Neural progenitor cell (in vitro differentiated cells): ENCODE measurements at regions not wholly inside any gene's neighbourhood (a gene's known extent, or its start where the extent isn't known, plus 50 kb on each side); places are given as distances from the start of the nearest gene placed in this dataset.

Experiments
- DNase-seq: peaks from one replicate; pipeline ENCODE4 v3.0.0-alpha.2; 2016; ENCODE audit warnings: low spot score
- H2AFZ ChIP-seq: fragments of 200-600 bp; sonication (generic); replicated peaks from 2 replicates; pipeline ENCODE4 v1.6.1; 2016; ENCODE audit warnings: antibody characterized with exemption
- H3F3A ChIP-seq: fragments of 200-600 bp; sonication (generic); 2 replicates; pipeline ENCODE4 v1.6.1; 2016; ENCODE audit warnings: antibody characterized with exemption, low read depth
- H3K27ac ChIP-seq: fragments of 200-600 bp; sonication (generic); 2 replicates; pipeline ENCODE4 v1.5.1; 2016; ENCODE audit warnings: mild to moderate bottlenecking
- H3K27me3 ChIP-seq: fragments of 200-600 bp; sonication (generic); 2 replicates; pipeline ENCODE4 v1.6.1; 2016; ENCODE audit warnings: mild to moderate bottlenecking, moderate library complexity
- H3K36me3 ChIP-seq: fragments of 200-600 bp; sonication (generic); 2 replicates; pipeline ENCODE4 v1.5.1; 2016
- H3K4me1 ChIP-seq: fragments of 200-600 bp; sonication (generic); 2 replicates; pipeline ENCODE4 v1.6.1; 2016; ENCODE audit warnings: mixed run types
- H3K4me2 ChIP-seq: fragments of 200-600 bp; sonication (generic); 2 replicates; pipeline ENCODE4 v1.6.1; 2016
- H3K4me3 ChIP-seq: fragments of 200-600 bp; sonication (generic); 2 replicates; pipeline ENCODE4 v1.5.1; 2016
- H3K79me2 ChIP-seq: fragments of 200-600 bp; sonication (generic); 2 replicates; pipeline ENCODE4 v1.6.1; 2016; ENCODE audit warnings: low read depth
- H3K9ac ChIP-seq: fragments of 200-600 bp; sonication (generic); 2 replicates; pipeline ENCODE4 v1.6.1; 2016
- H3K9me3 ChIP-seq: fragments of 200-600 bp; sonication (generic); 2 replicates; pipeline ENCODE4 v1.5.1; 2016; ENCODE audit warnings: low read depth
- H4K20me1 ChIP-seq: fragments of 200-600 bp; sonication (generic); 2 replicates; pipeline ENCODE4 v1.6.1; 2016; ENCODE audit warnings: low read depth
- H3K27ac Mint-ChIP-seq: 3 replicates; pipeline ENCODE4 v1.8.0; 2021; ENCODE audit warnings: mixed read lengths
- H3K27me3 Mint-ChIP-seq: 2 replicates; pipeline ENCODE4 v1.8.0; 2022; ENCODE audit warnings: low read depth, mild to moderate bottlenecking, inconsistent platforms, moderate library complexity, mixed read lengths; ENCODE audit not compliant: insufficient read depth
- H3K36me3 Mint-ChIP-seq: 3 replicates; pipeline ENCODE4 v1.8.0; 2021; ENCODE audit warnings: mixed read lengths
- H3K4me1 Mint-ChIP-seq: 3 replicates; pipeline ENCODE4 v1.8.0; 2021; ENCODE audit warnings: mixed read lengths
- H3K4me3 Mint-ChIP-seq: 3 replicates; pipeline ENCODE4 v1.8.0; 2021; ENCODE audit warnings: mild to moderate bottlenecking, moderate library complexity, mixed read lengths
- H3K9me3 Mint-ChIP-seq: 3 replicates; pipeline ENCODE4 v1.8.0; 2020; ENCODE audit warnings: mixed read lengths
- EZH2 ChIP-seq: fragments of 200-600 bp; sonication (generic); IDR thresholded peaks from 2 replicates; pipeline ENCODE4 v1.6.1; 2017; ENCODE audit warnings: antibody characterized with exemption, mild to moderate bottlenecking, moderate library complexity
- EZH2phosphoT487 ChIP-seq: fragments of 200-600 bp; sonication (generic); IDR thresholded peaks from 2 replicates; pipeline ENCODE4 v1.6.1; 2017; ENCODE audit warnings: antibody characterized with exemption
- TF ChIP-seq, protein P1 (sequence below): fragments of 200-600 bp; sonication (generic); IDR thresholded peaks from 2 replicates; pipeline ENCODE4 v1.5.1; 2017; ENCODE audit warnings: antibody characterized with exemption, mild to moderate bottlenecking

DNA sequence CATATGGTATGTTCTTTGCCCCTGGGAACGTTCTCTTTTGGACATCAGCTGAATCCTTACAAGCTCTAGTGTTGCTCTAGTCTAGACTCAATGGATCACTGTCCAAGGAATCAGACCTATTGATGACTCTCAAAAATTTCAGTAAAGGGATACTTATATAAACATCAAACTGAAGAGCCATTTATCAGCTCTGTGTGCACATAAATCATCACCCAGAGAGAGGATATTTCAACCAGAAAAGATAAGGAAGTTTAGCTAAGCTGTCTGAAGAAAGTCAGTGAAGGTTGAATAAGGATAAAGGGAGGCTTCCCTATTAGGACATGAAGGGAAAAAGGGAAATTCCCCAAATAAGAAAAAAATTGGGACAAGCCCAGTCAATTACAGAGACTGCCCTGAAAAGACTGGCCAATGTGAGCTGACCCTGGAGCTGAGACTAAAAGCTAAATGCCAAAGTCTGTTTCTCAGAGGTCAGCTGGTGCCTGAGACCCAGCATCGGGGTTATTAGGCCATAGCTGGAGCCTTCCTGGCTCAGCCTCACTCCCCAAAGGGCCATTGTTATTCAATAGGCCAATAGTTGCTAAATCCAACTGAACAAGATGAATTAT, 424.1 kb upstream of the THBS1 start:
- Mint-ChIP-seq H3K4me1 (peaks cover 45% of the 10 kb centered on the region), H3K36me3 (no peaks in the 10 kb centered on the region), H3K4me3 (no peak overlapping the region), H3K27ac (no peak overlapping the region), H3K9me3 (no peaks in the 10 kb centered on the region), H3K27me3 (no peaks in the 10 kb centered on the region)
- Histone ChIP-seq H3K27ac (no peak overlapping the region), H4K20me1 (no peaks in the 10 kb centered on the region), H3K4me2 (no peak overlapping the region), H3K9me3 (no peaks in the 10 kb centered on the region), H3K79me2 (no peaks in the 10 kb centered on the region), H3K9ac (no peak overlapping the region), H3K27me3 (no peaks in the 10 kb centered on the region), H2AFZ (no peak overlapping the region), H3F3A (peaks cover 14% of the 10 kb centered on the region), H3K4me3 (no peak overlapping the region), H3K36me3 (no peaks in the 10 kb centered on the region), H3K4me1 (peaks cover 22% of the 10 kb centered on the region)
- no peak for DNase-seq
- TF ChIP-seq EZH2phosphoT487, result no peak
- TF ChIP-seq, protein P1, sequence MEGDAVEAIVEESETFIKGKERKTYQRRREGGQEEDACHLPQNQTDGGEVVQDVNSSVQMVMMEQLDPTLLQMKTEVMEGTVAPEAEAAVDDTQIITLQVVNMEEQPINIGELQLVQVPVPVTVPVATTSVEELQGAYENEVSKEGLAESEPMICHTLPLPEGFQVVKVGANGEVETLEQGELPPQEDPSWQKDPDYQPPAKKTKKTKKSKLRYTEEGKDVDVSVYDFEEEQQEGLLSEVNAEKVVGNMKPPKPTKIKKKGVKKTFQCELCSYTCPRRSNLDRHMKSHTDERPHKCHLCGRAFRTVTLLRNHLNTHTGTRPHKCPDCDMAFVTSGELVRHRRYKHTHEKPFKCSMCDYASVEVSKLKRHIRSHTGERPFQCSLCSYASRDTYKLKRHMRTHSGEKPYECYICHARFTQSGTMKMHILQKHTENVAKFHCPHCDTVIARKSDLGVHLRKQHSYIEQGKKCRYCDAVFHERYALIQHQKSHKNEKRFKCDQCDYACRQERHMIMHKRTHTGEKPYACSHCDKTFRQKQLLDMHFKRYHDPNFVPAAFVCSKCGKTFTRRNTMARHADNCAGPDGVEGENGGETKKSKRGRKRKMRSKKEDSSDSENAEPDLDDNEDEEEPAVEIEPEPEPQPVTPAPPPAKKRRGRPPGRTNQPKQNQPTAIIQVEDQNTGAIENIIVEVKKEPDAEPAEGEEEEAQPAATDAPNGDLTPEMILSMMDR, result no peak
- no peak for TF ChIP-seq EZH2

DNA sequence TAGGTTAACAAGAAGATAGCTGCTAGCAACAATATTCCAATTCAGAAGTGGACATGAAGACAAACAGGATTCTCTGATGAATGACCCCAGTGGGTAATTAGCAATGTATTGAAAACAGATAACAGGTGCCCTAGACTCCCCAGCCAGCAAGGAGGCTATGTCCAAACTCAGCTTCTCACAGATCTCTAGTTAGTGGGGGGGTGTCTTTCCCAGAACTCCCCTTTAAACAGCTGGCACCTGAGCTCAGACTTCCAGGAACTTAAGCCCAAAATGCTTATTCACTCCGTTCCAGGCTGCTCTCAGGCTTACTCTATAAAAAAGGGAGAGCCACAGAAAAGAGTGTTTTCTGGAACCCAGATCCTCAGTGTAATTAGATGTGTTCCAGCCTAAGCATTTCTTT, 423.0 kb upstream of the THBS1 start:
- Histone ChIP-seq H3K9me3 (no peaks in the 10 kb centered on the region), H3K9ac (no peak overlapping the region), H3K27ac (peak overlapping the region; percentile 41), H3K4me3 (no peak overlapping the region), H3K36me3 (no peaks in the 10 kb centered on the region), H3K79me2 (no peaks in the 10 kb centered on the region), H3K4me2 (peak overlapping the region; percentile 12), H3F3A (peaks cover 14% of the 10 kb centered on the region), H3K27me3 (no peaks in the 10 kb centered on the region), H4K20me1 (no peaks in the 10 kb centered on the region), H3K4me1 (peaks cover 22% of the 10 kb centered on the region), H2AFZ (peak overlapping the region; percentile 29)
- H3K27me3 Mint-ChIP-seq, result no peaks in the 10 kb centered on the region
- H3K4me1 Mint-ChIP-seq, result peaks cover 37% of the 10 kb centered on the region
- H3K4me3 Mint-ChIP-seq, result no peak overlapping the region
- no peaks in the 10 kb centered on the region for H3K9me3 Mint-ChIP-seq
- H3K27ac Mint-ChIP-seq, result no peak overlapping the region
- DNase-seq, result peak; percentile 17
- H3K36me3 Mint-ChIP-seq, result no peaks in the 10 kb centered on the region
- no peak for TF ChIP-seq EZH2phosphoT487
- TF ChIP-seq EZH2, result no peak
- TF ChIP-seq, protein P1, result no peak

GRCh38 chr15:39159833-39160232, 421.0 kb upstream of the THBS1 start:
- H3K4me1 ChIP-seq, result peaks cover 22% of the 10 kb centered on the region
- H3F3A ChIP-seq, result peaks cover 14% of the 10 kb centered on the region
- no peak overlapping the region for H3K4me3 ChIP-seq
- no peak overlapping the region for H3K9ac ChIP-seq
- no peak for DNase-seq
- Mint-ChIP-seq H3K4me1 (peaks cover 25% of the 10 kb centered on the region), H3K36me3 (no peaks in the 10 kb centered on the region), H3K27ac (no peak overlapping the region), H3K4me3 (no peak overlapping the region), H3K27me3 (no peaks in the 10 kb centered on the region), H3K9me3 (no peaks in the 10 kb centered on the region)
- no peaks in the 10 kb centered on the region for H4K20me1 ChIP-seq
- no peaks in the 10 kb centered on the region for H3K9me3 ChIP-seq
- H3K27me3 ChIP-seq, result no peaks in the 10 kb centered on the region
- H2AFZ ChIP-seq, result no peak overlapping the region
- TF ChIP-seq, protein P1, result no peak
- no peak for TF ChIP-seq EZH2
- no peak for TF ChIP-seq EZH2phosphoT487
- H3K27ac ChIP-seq, result no peak overlapping the region
- H3K4me2 ChIP-seq, result no peak overlapping the region
- no peaks in the 10 kb centered on the region for H3K36me3 ChIP-seq
- H3K79me2 ChIP-seq, result no peaks in the 10 kb centered on the region
